CD4-positive, alpha-beta T cell treated with Interleukin-15 for 1 hour (primary cell): ENCODE measurements at regions not wholly inside any gene's neighbourhood (a gene's known extent, or its start where the extent isn't known, plus 50 kb on each side); places are given as distances from the start of the nearest gene placed in this dataset.

ENCODE experiments used
- DNase-seq: peaks from one replicate; pipeline ENCODE4 v3.0.0-alpha.2; 2020

GRCh38 chr6:170025935-170026750 lies 264.7 kb downstream of the DLL1 start:
- DNase-seq: peak; percentile 15

DNA sequence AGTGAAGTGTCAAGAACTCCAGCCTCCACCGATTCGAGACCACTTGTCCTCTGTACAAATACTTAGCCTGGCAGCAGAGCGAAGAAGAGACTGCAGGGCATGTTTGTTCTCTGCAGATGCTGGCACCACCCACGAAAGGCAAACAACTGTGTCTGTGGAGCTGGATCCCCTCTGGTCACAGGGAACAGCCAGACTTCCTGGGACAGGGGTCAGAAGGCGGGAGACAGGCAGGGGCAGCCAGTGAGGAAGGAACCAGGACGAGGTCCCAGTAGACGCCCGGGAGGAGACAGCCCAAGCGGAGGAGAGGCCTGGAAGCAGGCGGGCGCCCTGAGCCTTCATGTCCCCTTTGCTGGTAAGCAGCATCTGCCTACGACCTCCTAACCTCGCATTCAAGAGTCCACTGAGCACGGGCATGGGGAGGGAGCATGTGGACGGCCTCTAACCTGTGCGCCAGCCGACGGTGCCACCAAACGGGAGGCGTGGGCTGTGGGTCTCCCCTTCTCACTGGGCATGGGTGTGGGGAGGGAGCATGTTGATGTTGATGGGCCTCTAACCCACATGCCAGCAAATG lies 265.5 kb downstream of the DLL1 start:
- DNase-seq: peak; percentile 1

DNA sequence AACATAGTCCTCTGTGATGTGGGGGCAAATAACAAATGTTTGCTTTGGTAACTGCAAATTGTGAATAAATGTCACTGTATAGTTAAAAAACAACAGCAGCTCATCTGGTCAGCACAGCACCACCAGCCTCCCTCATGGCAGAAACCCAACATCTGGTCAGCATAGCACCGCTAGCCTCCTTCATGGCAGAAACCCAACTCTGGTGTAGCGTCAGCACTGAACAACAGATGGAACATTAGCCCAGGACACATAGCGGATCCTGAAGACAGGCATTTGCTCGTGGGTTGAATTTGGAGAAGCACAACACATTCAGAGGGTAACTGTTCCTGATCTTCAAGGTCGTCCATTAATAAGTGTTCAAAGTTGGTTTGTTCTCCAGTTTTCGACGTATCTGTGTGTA lies 265.9 kb downstream of the DLL1 start:
- no peak for DNase-seq

GRCh38 chr6:170023620-170024521 lies 267.0 kb downstream of the DLL1 start:
- DNase-seq: peak; percentile 2

DNA sequence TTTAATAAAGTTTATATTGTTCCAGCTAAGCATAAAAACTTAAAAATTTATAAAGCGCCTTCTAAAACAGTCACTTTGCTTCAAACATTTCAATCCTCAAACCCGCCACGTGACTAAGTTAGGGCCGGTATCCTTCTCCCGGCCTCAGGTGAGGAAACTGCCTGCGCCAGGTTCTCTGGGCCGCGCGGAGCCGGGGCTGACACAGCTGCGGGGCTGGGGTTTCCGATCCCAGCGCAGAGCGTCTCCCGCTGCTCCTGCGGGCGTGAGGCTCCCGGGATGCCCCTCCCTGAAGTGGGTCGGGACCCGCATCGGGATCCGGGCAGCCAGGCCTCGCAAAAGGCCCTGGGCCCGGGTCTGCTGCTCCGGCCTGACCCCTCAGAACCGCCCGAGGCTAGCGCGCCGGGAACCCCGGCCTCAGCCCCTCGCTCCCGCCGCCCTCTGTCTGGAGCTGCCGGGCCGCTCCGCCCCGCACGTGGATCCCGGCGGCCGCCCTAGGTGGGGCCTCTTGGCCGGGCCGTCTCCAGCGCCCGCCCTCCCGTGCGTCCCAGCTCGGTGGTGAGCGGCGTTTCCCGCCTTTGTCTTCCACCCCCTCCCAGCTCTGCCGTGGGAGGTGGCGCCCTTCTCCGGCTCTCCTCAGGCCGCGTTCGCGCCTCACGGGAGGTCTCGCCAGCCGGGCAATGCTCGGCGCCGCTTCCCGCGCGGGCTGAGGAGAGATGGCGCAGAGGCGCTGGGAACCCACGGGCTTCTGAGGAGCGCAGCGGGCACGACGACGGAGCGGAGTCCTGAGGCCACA lies 267.9 kb downstream of the DLL1 start:
- DNase-seq: peak; percentile 15

DNA sequence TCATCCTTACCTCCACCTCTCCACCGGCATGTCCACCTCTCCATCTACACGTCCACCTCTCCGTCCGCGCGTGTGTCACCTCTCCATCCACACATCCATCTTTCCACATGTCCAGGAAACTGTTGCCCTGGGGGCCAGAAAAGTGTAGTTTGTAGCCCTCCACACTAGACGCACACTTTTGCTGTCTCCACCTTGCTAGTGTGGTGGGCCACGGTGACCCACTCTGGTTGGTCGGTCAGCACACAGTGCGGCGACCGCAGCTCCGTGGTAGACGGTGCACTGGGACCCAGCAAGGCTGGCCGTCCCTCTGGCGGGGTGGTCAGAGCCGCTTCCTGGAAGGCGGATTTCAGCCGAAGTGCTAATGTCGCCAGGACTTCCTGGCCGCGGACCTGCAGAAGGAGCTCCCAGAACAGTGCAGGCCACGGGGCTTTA lies 268.6 kb downstream of the DLL1 start:
- DNase-seq: peak; percentile 7

DNA sequence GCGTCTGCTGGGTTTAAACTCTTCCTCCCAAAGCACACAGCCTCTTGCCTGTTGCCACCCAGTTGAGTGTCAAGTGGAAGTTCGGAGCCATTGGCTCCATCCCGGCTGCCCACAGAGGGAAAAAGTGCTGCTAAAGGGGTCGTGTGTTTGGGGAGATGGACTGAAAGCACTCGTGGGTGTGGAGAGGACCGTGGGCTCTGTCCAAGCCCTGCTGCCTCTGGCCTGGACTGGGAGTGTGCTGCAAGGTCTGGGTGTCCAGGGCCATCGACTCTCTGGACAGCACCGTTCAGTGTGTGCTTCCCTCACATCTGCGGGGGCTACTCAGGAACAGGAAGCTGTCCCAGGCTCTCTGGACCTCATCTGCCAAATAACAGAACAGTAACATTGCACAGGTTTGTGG lies 269.3 kb downstream of the DLL1 start:
- peak; percentile 6 for DNase-seq

- DNase-seq: no peak
Measured at GRCh38 chr6:170019818-170020583, 268.6 kb downstream of the ERMARD start.

- no peak for DNase-seq
Measured at GRCh38 chr6:170018936-170019817, 267.8 kb downstream of the ERMARD start.

DNA sequence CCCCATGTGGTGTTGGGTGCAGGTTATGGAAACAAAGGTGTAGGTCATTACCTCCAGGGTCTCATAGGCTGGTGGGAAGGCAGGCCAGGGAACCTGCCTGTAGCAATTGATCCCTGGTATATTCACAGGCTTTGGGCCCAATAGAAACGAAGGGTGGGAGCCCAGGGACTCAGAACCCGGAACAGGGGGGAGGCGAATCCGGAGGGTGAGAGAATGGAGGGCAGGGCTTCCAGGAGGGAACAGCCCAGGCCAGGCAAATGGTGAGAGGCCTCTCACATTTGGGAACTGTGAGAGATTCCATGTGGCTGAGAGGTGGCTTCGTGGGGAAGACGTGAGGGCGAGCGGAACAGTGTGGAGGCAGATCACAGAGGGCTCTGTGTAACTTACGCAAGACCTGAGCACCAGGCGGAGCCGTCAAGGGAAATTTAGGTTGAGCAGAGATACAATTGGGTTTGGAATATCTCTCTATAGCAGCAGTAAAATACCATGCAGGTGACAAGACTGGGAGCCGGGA lies 267.1 kb downstream of the ERMARD start:
- no peak for DNase-seq

DNA sequence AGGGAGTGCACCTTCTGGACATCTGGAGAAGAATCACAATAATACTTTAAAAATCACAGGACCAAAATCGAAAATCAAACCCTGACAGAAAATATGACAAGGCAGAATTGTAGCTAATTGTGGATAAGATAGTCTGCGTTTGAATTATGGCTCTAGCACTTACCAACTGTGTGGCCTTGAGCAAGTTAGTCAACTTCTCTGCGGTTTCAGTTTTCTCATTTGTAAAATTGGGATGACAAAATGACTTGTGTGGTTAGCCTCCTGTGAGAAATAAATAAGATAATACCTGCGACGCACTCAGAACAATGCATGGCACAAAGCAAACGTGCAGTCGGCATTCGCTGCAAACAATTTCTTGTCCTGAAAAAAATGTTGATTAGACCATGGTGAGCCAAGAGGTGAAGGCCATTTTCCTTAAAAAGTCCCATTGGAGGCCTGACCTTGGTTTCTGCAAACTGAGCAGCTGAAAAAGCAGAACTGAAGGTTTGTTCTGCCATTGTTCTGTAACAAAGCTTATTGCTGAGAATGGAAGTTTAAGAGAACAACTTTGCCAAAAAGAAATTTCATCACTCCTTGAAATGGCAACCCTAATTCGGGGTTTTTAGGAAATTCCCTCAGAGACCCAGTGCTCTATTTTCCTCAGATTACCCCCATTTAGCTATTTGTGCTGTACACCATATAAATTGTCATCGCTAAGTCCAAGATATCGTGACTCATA lies 266.3 kb downstream of the ERMARD start:
- no peak for DNase-seq

DNA sequence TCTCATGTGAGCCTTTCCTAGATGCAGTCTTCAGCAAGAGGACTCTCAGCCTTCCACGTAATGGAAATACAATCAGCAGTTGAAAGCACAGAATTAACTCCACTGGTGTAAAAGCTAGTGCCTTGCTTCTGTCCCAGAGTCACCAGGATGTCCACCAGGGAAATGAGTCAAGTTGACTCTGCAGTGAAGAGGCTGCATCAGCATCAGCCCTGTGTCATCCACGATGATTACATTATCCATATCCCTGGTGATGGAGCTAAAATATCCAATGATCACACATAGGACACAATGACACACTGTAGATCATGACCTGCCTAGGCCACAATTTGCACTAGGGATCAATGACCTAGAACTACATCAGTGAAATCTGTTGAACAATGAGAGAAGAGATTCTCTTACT lies 262.4 kb downstream of the ERMARD start:
- DNase-seq: peak; percentile 1

DNA sequence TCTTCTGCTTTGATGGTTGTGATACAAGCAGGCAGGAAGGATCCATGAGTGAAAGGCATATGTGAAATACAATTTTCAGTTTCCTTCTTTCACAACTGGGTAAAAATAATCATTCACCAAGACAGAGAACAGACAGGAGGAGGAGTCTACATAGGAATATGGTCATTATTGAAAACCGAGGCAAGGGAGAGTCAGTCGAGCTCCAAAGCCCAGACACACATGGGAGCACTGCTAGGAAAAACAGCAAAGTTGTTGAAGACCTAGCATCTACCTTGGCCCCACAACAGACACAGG lies 260.6 kb downstream of the ERMARD start:
- DNase-seq: no peak

- DNase-seq: peak; percentile 16
Measured at GRCh38 chr6:170011204-170012036, 260.0 kb downstream of the ERMARD start.

- DNase-seq: no peak
Measured at GRCh38 chr6:170010665-170011203, 259.3 kb downstream of the ERMARD start.

DNA sequence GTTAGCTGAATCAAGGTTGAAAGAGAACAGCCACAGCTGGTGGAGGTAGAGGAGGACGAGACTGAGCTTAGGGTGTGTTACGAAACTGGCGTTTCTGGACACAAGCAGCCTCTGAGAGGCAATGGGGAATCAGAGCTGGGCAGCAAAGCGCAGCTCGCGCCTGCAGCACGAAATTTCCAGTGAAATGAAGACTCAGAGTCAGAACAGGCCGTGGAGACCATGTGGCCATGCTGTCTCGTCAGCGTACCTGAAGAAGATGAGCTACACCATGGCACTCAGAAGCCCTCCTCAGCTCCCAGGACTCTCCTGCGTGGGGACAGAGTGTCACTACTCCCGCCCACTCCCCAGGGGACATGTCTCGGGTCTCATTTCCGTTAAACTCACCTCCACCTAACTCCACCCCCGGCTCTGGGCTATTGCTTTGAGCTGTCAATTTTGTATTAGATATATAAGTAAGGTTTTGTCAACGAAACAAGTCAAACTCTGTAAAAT lies 256.9 kb downstream of the ERMARD start:
- DNase-seq: peak; percentile 4

- DNase-seq: no peak
Measured at GRCh38 chr6:170007468-170008293, 256.3 kb downstream of the ERMARD start.
